D341Med (cell line): ENCODE measurements at regions not wholly inside any gene's neighbourhood (a gene's known extent, or its start where the extent isn't known, plus 50 kb on each side); places are given as distances from the start of the nearest gene placed in this dataset.

Experiments
- DNase-seq: peaks from one replicate; pipeline ENCODE4 v3.0.0; 2012; ENCODE audit warnings: low spot score

- DNase-seq, result no peak
These were observed 1289.6 kb downstream of the TBC1D22A start for GRCh38 chr22:48051796-48052620.

- DNase-seq, result no peak
These were observed 1288.4 kb downstream of the TBC1D22A start for GRCh38 chr22:48050836-48051235.

- DNase-seq, result no peak
These were observed 1286.7 kb downstream of the TBC1D22A start for GRCh38 chr22:48049116-48049515.

GRCh38 chr22:48047722-48048500 is 1285.5 kb downstream of the TBC1D22A start:
- DNase-seq, result no peak

- DNase-seq, result no peak
These were observed 1282.9 kb downstream of the TBC1D22A start for GRCh38 chr22:48045369-48045768.

- DNase-seq, result no peak
These were observed 1282.1 kb downstream of the TBC1D22A start for GRCh38 chr22:48044487-48045060.

GRCh38 chr22:48043581-48043980 is 1281.1 kb downstream of the TBC1D22A start:
- no peak for DNase-seq

GRCh38 chr22:48042621-48043395 is 1280.4 kb downstream of the TBC1D22A start:
- no peak for DNase-seq

- no peak for DNase-seq
These were observed 1276.9 kb downstream of the TBC1D22A start for GRCh38 chr22:48039326-48039725.

- no peak for DNase-seq
These were observed 1275.2 kb downstream of the TBC1D22A start for GRCh38 chr22:48037618-48038017.

GRCh38 chr22:48035897-48036296 is 1273.4 kb downstream of the TBC1D22A start:
- DNase-seq, result no peak

- DNase-seq, result no peak
These were observed 1269.1 kb downstream of the TBC1D22A start for GRCh38 chr22:48031589-48031988.

- no peak for DNase-seq
These were observed 1262.6 kb downstream of the TBC1D22A start for GRCh38 chr22:48025096-48025495.

GRCh38 chr22:48021991-48022401 is 1259.5 kb downstream of the TBC1D22A start:
- DNase-seq, result no peak

GRCh38 chr22:48018346-48018745 is 1255.9 kb downstream of the TBC1D22A start:
- DNase-seq, result no peak

GRCh38 chr22:48015701-48016100 is 1253.3 kb downstream of the TBC1D22A start:
- no peak for DNase-seq

- no peak for DNase-seq
These were observed 1242.5 kb downstream of the TBC1D22A start for GRCh38 chr22:48004936-48005335.

- DNase-seq, result no peak
These were observed 1241.6 kb downstream of the TBC1D22A start for GRCh38 chr22:48004038-48004437.

- DNase-seq, result no peak
These were observed 1238.7 kb downstream of the TBC1D22A start for GRCh38 chr22:48001101-48001500.

GRCh38 chr22:47997612-47998011 is 1235.2 kb downstream of the TBC1D22A start:
- DNase-seq, result no peak

- DNase-seq, result no peak
These were observed 1234.7 kb downstream of the TBC1D22A start for GRCh38 chr22:47997052-47997590.

- no peak for DNase-seq
These were observed 1234.0 kb downstream of the TBC1D22A start for GRCh38 chr22:47996446-47996857.
